Vagina (tissue), 2 donors: ENCODE measurements at regions not wholly inside any gene's neighbourhood (a gene's known extent, or its start where the extent isn't known, plus 50 kb on each side); places are given as distances from the start of the nearest gene placed in this dataset.

ENCODE experiments used
- CTCF ChIP-seq, 3 experiments: fragments of 450-650 bp in 2 of 3; fragments of 200-600 bp in 1 of 3; sonication (generic) in 1 of 3; IDR thresholded peaks; one replicate each; pipeline ENCODE4 v1.5.1; 2017 to 2019; ENCODE audit warnings: antibody characterized with exemption in 3 of 3, mild to moderate bottlenecking in 2 of 3, moderate library complexity in 2 of 3
- POLR2A ChIP-seq, 2 donors: fragments of 450-650 bp; IDR thresholded peaks; one replicate each; pipeline ENCODE4 v1.6.1; 2017; ENCODE audit warnings: antibody characterized with exemption in 2 of 2, mild to moderate bottlenecking in 2 of 2, moderate library complexity in 2 of 2

- TF ChIP-seq POLR2A (IDR thresholded peaks at IDR 0.05): no peak
- TF ChIP-seq CTCF (IDR thresholded peaks at IDR 0.05): no peak
Measured at GRCh38 chrX:38985375-38985774, 184.1 kb downstream of the MID1IP1 start.
